WI38 (cell line): ENCODE measurements at regions not wholly inside any gene's neighbourhood (a gene's known extent, or its start where the extent isn't known, plus 50 kb on each side); places are given as distances from the start of the nearest gene placed in this dataset.

Experiments used
- H3K4me3 ChIP-seq: 2 replicates; pipeline ENCODE4 v1.5.1; 2011; ENCODE audit warnings: low read depth, mild to moderate bottlenecking, control low read depth, low read length
- CTCF ChIP-seq: IDR thresholded peaks from 2 replicates; pipeline ENCODE4 v1.5.1; 2012; ENCODE audit warnings: low read depth, mild to moderate bottlenecking, control low read depth, low read length

- no peak overlapping the region for H3K4me3 ChIP-seq
- TF ChIP-seq CTCF = no peak
Observed at GRCh38 chr1:62998845-62999649, 215.1 kb downstream of the ATG4C start.

GRCh38 chr1:63000508-63000907 is 216.6 kb downstream of the ATG4C start:
- TF ChIP-seq CTCF = no peak
- no peak overlapping the region for H3K4me3 ChIP-seq

GRCh38 chr1:63004868-63005267 is 220.9 kb downstream of the ATG4C start:
- TF ChIP-seq CTCF = no peak
- H3K4me3 ChIP-seq = no peak overlapping the region

- H3K4me3 ChIP-seq = no peak overlapping the region
- no peak for TF ChIP-seq CTCF
Observed at GRCh38 chr1:63005812-63006211, 221.9 kb downstream of the ATG4C start.

GRCh38 chr1:63009421-63009820 is 225.5 kb downstream of the ATG4C start:
- H3K4me3 ChIP-seq = no peak overlapping the region
- no peak for TF ChIP-seq CTCF

- no peak overlapping the region for H3K4me3 ChIP-seq
- no peak for TF ChIP-seq CTCF
Observed at GRCh38 chr1:63010913-63011660, 227.2 kb downstream of the ATG4C start.

- no peak overlapping the region for H3K4me3 ChIP-seq
- no peak for TF ChIP-seq CTCF
Observed at GRCh38 chr1:63012339-63012738, 228.4 kb downstream of the ATG4C start.
